ENCODE measurements at regions not wholly inside any gene's neighbourhood (a gene's known extent, or its start where the extent isn't known, plus 50 kb on each side); places are given as distances from the start of the nearest gene placed in this dataset.

DNA sequence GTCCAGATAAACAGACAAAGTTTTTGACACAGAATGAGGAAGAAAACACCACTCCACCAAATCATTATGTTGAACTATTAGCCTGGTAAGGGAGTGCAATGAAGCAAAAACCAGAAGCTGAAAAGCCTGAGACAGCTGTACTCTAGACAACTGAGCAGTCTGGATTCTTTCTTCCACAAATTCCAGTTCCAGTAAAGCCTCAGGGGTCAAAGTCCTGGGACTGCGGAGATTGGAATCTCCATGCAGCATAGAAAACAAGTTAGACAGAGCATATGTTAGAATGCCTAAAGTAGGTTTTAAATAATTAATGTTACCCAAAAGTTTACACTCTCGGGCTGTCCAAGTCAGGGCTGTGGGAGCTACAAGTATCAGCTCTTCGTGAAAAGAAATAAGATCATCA is 263.2 kb downstream of the TECRL start:
- Mint-ChIP-seq H3K4me3 (no peak overlapping the region), H3K27me3 (ENCODE audit: low read depth) (no peaks in the 10 kb centered on the region), H3K4me1 (no peaks in the 10 kb centered on the region), H3K36me3 (ENCODE audit: low read depth) (peaks cover 12% of the 10 kb centered on the region), H3K27ac (ENCODE audit: unreplicated experiment) (no peak overlapping the region), H3K9me3 (peaks cover 22% of the 10 kb centered on the region)
- no peak for DNase-seq (ENCODE audit: low read depth, low spot score)
- TF ChIP-seq, protein P1, sequence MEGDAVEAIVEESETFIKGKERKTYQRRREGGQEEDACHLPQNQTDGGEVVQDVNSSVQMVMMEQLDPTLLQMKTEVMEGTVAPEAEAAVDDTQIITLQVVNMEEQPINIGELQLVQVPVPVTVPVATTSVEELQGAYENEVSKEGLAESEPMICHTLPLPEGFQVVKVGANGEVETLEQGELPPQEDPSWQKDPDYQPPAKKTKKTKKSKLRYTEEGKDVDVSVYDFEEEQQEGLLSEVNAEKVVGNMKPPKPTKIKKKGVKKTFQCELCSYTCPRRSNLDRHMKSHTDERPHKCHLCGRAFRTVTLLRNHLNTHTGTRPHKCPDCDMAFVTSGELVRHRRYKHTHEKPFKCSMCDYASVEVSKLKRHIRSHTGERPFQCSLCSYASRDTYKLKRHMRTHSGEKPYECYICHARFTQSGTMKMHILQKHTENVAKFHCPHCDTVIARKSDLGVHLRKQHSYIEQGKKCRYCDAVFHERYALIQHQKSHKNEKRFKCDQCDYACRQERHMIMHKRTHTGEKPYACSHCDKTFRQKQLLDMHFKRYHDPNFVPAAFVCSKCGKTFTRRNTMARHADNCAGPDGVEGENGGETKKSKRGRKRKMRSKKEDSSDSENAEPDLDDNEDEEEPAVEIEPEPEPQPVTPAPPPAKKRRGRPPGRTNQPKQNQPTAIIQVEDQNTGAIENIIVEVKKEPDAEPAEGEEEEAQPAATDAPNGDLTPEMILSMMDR (conservative IDR thresholded peaks at IDR 0.05): no peak

DNA sequence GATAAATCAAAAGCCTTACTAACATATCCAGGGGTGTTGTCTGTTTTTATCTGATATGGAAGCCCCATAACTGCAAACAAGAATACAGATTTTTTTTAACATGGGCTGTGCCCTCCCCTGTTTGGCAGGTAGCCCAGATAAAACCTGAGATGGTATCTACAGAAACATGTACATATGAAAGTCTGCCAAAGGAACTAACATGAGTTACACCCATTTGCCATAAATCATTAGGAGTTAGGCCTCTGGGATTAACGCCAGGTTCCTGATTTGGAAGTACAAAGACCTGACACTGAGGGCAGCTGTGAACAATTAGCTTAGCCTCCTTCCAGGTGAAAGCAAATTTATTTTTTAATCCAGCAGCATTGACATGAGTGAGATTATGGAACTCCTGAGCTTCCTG is 264.3 kb downstream of the TECRL start:
- Mint-ChIP-seq H3K4me3 (no peak overlapping the region), H3K9me3 (peaks cover 22% of the 10 kb centered on the region), H3K27ac (ENCODE audit: unreplicated experiment) (no peak overlapping the region), H3K4me1 (no peaks in the 10 kb centered on the region), H3K36me3 (ENCODE audit: low read depth) (peaks cover 12% of the 10 kb centered on the region), H3K27me3 (ENCODE audit: low read depth) (no peaks in the 10 kb centered on the region)
- TF ChIP-seq, protein P1 (conservative IDR thresholded peaks at IDR 0.05): no peak
- no peak for DNase-seq (ENCODE audit: low read depth, low spot score)

DNA sequence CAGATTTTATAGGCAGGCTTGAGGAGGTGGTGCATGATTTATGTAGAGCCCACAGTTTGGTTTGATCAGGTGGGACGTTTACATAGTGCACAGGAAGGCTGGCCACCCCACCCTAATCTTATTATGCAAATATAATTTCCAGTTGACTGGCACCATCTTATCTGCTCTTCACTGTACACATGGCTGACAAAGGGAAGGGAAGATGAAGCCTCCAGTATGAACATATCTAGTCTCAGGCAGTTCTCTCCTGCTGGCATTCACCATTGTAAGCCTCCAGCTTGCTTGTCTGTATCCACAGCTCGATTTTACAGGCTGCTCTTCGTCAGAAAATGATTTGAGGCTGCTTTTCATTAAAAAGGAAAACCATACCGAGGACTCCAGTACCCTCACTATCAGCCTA is 278.3 kb downstream of the TECRL start:
- no peaks in the 10 kb centered on the region for H3K36me3 Mint-ChIP-seq (ENCODE audit: low read depth)
- H3K4me3 Mint-ChIP-seq: no peak overlapping the region
- H3K4me1 Mint-ChIP-seq: no peaks in the 10 kb centered on the region
- no peaks in the 10 kb centered on the region for H3K9me3 Mint-ChIP-seq
- DNase-seq (ENCODE audit: low read depth, low spot score): no peak
- no peak overlapping the region for H3K27ac Mint-ChIP-seq (ENCODE audit: unreplicated experiment)
- no peaks in the 10 kb centered on the region for H3K27me3 Mint-ChIP-seq (ENCODE audit: low read depth)
- TF ChIP-seq, protein P1 (conservative IDR thresholded peaks at IDR 0.05): no peak

DNA sequence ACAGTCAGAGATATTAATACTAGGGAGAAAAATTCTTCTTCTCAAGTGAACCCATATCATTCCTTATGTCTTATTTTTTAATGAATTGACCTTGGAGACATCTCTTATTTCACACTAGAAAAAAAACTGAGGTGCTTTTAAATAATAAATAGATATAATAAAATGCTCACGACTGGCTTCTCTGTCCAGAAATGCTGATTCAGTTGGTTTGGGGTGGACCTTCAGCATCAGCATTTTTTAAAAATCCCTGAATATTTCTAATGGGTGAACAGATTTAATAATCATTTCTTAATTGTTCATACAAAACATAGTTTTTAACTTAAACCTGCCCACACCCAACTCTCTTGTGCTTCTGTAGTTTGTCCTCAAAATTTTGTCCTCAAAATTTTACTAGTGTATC is 283.9 kb downstream of the TECRL start:
- H3K27ac Mint-ChIP-seq (ENCODE audit: unreplicated experiment): no peak overlapping the region
- H3K27me3 Mint-ChIP-seq (ENCODE audit: low read depth): no peaks in the 10 kb centered on the region
- no peaks in the 10 kb centered on the region for H3K36me3 Mint-ChIP-seq (ENCODE audit: low read depth)
- no peaks in the 10 kb centered on the region for H3K4me1 Mint-ChIP-seq
- H3K9me3 Mint-ChIP-seq: peaks cover 7% of the 10 kb centered on the region
- DNase-seq (ENCODE audit: low read depth, low spot score): no peak
- H3K4me3 Mint-ChIP-seq: no peak overlapping the region
- TF ChIP-seq, protein P1 (conservative IDR thresholded peaks at IDR 0.05): no peak

DNA sequence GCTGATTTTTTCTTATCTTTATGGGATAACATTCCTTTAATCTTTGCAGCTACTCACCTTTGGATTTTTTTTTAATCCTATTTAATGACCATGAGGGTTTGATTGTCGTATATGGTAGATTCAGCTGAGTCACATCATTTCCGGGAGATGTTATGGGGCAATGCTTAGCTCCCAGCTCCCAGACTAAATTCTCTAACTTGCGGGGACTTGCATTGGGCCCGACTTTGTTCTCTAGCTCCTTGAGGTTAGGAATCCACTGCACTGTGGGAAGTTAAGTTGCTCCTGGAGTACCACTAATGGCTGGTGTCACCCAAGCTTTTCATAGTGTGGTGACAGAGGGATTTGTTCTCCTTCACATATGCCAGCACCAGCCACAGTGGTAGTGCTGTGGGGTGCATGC is 287.4 kb downstream of the TECRL start:
- H3K27me3 Mint-ChIP-seq (ENCODE audit: low read depth): no peaks in the 10 kb centered on the region
- DNase-seq (ENCODE audit: low read depth, low spot score): no peak
- H3K4me3 Mint-ChIP-seq: no peak overlapping the region
- TF ChIP-seq, protein P1 (conservative IDR thresholded peaks at IDR 0.05): no peak
- no peak overlapping the region for H3K27ac Mint-ChIP-seq (ENCODE audit: unreplicated experiment)
- peaks cover 12% of the 10 kb centered on the region for H3K9me3 Mint-ChIP-seq
- no peaks in the 10 kb centered on the region for H3K36me3 Mint-ChIP-seq (ENCODE audit: low read depth)
- no peaks in the 10 kb centered on the region for H3K4me1 Mint-ChIP-seq

DNA sequence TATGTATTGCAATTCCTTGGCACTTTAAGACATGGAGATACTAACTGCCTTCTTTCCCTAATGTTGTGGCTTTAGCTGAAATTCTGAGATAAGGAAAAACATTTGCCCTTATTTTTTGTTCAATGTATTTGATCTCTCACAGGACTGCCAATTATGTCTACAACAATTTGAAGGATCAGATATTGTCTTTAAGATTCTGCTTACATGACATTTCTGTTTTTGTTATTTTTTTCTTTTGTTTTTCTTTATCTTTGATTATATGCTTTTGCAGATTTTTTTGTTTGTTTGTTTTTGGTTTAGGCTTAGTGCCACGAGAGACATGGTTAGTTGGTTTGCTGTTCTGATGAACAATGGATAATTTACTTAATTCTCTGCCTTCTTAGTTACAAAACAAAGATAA is 303.3 kb downstream of the TECRL start:
- Mint-ChIP-seq H3K27ac (ENCODE audit: unreplicated experiment) (no peak overlapping the region), H3K9me3 (no peaks in the 10 kb centered on the region), H3K36me3 (ENCODE audit: low read depth) (no peaks in the 10 kb centered on the region), H3K4me3 (no peak overlapping the region), H3K4me1 (no peaks in the 10 kb centered on the region), H3K27me3 (ENCODE audit: low read depth) (no peaks in the 10 kb centered on the region)
- TF ChIP-seq, protein P1 (conservative IDR thresholded peaks at IDR 0.05): no peak
- no peak for DNase-seq (ENCODE audit: low read depth, low spot score)

All from neural crest cell (in vitro differentiated cells).